Neural progenitor cell (in vitro differentiated cells): ENCODE measurements at regions not wholly inside any gene's neighbourhood (a gene's known extent, or its start where the extent isn't known, plus 50 kb on each side); places are given as distances from the start of the nearest gene placed in this dataset.
"Not testable (repeated sequence)": the region's sequence is repeated elsewhere in the genome, so short reads cannot be mapped to it uniquely, and the experiment has no call there.

ENCODE experiments used
- DNase-seq: peaks from one replicate; pipeline ENCODE4 v3.0.0-alpha.2; 2016; ENCODE audit warnings: low spot score
- H2AFZ ChIP-seq: fragments of 200-600 bp; sonication (generic); replicated peaks from 2 replicates; pipeline ENCODE4 v1.6.1; 2016; ENCODE audit warnings: antibody characterized with exemption
- H3F3A ChIP-seq: fragments of 200-600 bp; sonication (generic); 2 replicates; pipeline ENCODE4 v1.6.1; 2016; ENCODE audit warnings: antibody characterized with exemption, low read depth
- H3K27ac ChIP-seq: fragments of 200-600 bp; sonication (generic); 2 replicates; pipeline ENCODE4 v1.5.1; 2016; ENCODE audit warnings: mild to moderate bottlenecking
- H3K27me3 ChIP-seq: fragments of 200-600 bp; sonication (generic); 2 replicates; pipeline ENCODE4 v1.6.1; 2016; ENCODE audit warnings: mild to moderate bottlenecking, moderate library complexity
- H3K36me3 ChIP-seq: fragments of 200-600 bp; sonication (generic); 2 replicates; pipeline ENCODE4 v1.5.1; 2016
- H3K4me1 ChIP-seq: fragments of 200-600 bp; sonication (generic); 2 replicates; pipeline ENCODE4 v1.6.1; 2016; ENCODE audit warnings: mixed run types
- H3K4me2 ChIP-seq: fragments of 200-600 bp; sonication (generic); 2 replicates; pipeline ENCODE4 v1.6.1; 2016
- H3K4me3 ChIP-seq: fragments of 200-600 bp; sonication (generic); 2 replicates; pipeline ENCODE4 v1.5.1; 2016
- H3K79me2 ChIP-seq: fragments of 200-600 bp; sonication (generic); 2 replicates; pipeline ENCODE4 v1.6.1; 2016; ENCODE audit warnings: low read depth
- H3K9ac ChIP-seq: fragments of 200-600 bp; sonication (generic); 2 replicates; pipeline ENCODE4 v1.6.1; 2016
- H3K9me3 ChIP-seq: fragments of 200-600 bp; sonication (generic); 2 replicates; pipeline ENCODE4 v1.5.1; 2016; ENCODE audit warnings: low read depth
- H4K20me1 ChIP-seq: fragments of 200-600 bp; sonication (generic); 2 replicates; pipeline ENCODE4 v1.6.1; 2016; ENCODE audit warnings: low read depth
- H3K27ac Mint-ChIP-seq: 3 replicates; pipeline ENCODE4 v1.8.0; 2021; ENCODE audit warnings: mixed read lengths
- H3K27me3 Mint-ChIP-seq: 2 replicates; pipeline ENCODE4 v1.8.0; 2022; ENCODE audit warnings: low read depth, mild to moderate bottlenecking, inconsistent platforms, moderate library complexity, mixed read lengths; ENCODE audit not compliant: insufficient read depth
- H3K36me3 Mint-ChIP-seq: 3 replicates; pipeline ENCODE4 v1.8.0; 2021; ENCODE audit warnings: mixed read lengths
- H3K4me1 Mint-ChIP-seq: 3 replicates; pipeline ENCODE4 v1.8.0; 2021; ENCODE audit warnings: mixed read lengths
- H3K4me3 Mint-ChIP-seq: 3 replicates; pipeline ENCODE4 v1.8.0; 2021; ENCODE audit warnings: mild to moderate bottlenecking, moderate library complexity, mixed read lengths
- H3K9me3 Mint-ChIP-seq: 3 replicates; pipeline ENCODE4 v1.8.0; 2020; ENCODE audit warnings: mixed read lengths
- EZH2 ChIP-seq: fragments of 200-600 bp; sonication (generic); IDR thresholded peaks from 2 replicates; pipeline ENCODE4 v1.6.1; 2017; ENCODE audit warnings: antibody characterized with exemption, mild to moderate bottlenecking, moderate library complexity
- EZH2phosphoT487 ChIP-seq: fragments of 200-600 bp; sonication (generic); IDR thresholded peaks from 2 replicates; pipeline ENCODE4 v1.6.1; 2017; ENCODE audit warnings: antibody characterized with exemption
- TF ChIP-seq, protein P1 (sequence below): fragments of 200-600 bp; sonication (generic); IDR thresholded peaks from 2 replicates; pipeline ENCODE4 v1.5.1; 2017; ENCODE audit warnings: antibody characterized with exemption, mild to moderate bottlenecking

DNA sequence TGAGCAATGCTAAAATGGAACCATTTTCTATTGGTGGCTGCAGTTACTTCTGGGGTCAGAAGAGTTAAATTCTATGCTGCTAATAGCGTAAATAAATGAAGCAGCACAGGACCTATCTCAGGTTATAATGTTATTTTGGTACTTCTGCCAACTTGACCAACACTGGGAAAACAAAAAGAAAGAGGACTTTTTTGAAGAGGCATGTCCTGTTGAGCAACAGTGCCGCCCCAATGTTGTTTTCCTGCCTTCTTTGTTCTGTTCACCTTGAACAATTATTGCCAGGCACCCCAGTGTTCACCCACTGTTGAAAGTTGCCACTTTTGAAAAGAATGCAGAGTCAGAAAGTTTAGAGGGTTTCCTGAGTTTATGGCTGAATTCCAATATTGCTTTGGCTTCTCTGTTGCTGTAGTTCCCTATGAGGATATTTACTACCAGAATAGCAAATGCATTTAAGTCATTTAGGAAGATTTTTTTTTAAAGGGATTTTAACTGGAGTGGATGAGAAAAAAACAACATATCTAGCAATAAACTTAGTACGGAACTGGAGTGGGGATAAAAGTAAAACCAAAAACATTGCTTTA lies 679.0 kb upstream of the DPPA4 start:
- no peak overlapping the region for H3K27ac Mint-ChIP-seq
- no peaks in the 10 kb centered on the region for H3K36me3 Mint-ChIP-seq

GRCh38 chr3:110017304-110017703 lies 680.0 kb upstream of the DPPA4 start:
- Histone ChIP-seq H3K79me2 (no peaks in the 10 kb centered on the region), H3K27me3 (no peaks in the 10 kb centered on the region), H3K36me3 (no peaks in the 10 kb centered on the region), H3K4me1 (peaks cover 5% of the 10 kb centered on the region), H3K9ac (no peak overlapping the region), H3F3A (no peaks in the 10 kb centered on the region), H3K4me2 (no peak overlapping the region), H3K27ac (no peak overlapping the region), H2AFZ (no peak overlapping the region), H3K4me3 (no peak overlapping the region), H3K9me3 (no peaks in the 10 kb centered on the region), H4K20me1 (no peaks in the 10 kb centered on the region)
- no peaks in the 10 kb centered on the region for H3K36me3 Mint-ChIP-seq
- no peak for DNase-seq
- H3K4me3 Mint-ChIP-seq: no peak overlapping the region
- H3K9me3 Mint-ChIP-seq: no peaks in the 10 kb centered on the region
- no peaks in the 10 kb centered on the region for H3K27me3 Mint-ChIP-seq
- peaks cover 5% of the 10 kb centered on the region for H3K4me1 Mint-ChIP-seq
- no peak overlapping the region for H3K27ac Mint-ChIP-seq
- TF ChIP-seq, protein P1, sequence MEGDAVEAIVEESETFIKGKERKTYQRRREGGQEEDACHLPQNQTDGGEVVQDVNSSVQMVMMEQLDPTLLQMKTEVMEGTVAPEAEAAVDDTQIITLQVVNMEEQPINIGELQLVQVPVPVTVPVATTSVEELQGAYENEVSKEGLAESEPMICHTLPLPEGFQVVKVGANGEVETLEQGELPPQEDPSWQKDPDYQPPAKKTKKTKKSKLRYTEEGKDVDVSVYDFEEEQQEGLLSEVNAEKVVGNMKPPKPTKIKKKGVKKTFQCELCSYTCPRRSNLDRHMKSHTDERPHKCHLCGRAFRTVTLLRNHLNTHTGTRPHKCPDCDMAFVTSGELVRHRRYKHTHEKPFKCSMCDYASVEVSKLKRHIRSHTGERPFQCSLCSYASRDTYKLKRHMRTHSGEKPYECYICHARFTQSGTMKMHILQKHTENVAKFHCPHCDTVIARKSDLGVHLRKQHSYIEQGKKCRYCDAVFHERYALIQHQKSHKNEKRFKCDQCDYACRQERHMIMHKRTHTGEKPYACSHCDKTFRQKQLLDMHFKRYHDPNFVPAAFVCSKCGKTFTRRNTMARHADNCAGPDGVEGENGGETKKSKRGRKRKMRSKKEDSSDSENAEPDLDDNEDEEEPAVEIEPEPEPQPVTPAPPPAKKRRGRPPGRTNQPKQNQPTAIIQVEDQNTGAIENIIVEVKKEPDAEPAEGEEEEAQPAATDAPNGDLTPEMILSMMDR: no peak
- TF ChIP-seq EZH2 (no peak), EZH2phosphoT487 (no peak)

More for the DNA sequence above, 679.0 kb upstream of the DPPA4 start:
- Mint-ChIP-seq H3K4me3 (no peak overlapping the region), H3K9me3 (no peaks in the 10 kb centered on the region), H3K27me3 (no peaks in the 10 kb centered on the region), H3K4me1 (peaks cover 5% of the 10 kb centered on the region)
- H3K27me3 ChIP-seq: no peaks in the 10 kb centered on the region
- H3K4me1 ChIP-seq: peaks cover 5% of the 10 kb centered on the region
- no peak overlapping the region for H3K27ac ChIP-seq
- no peak overlapping the region for H3K9ac ChIP-seq
- no peaks in the 10 kb centered on the region for H3K9me3 ChIP-seq
- no peaks in the 10 kb centered on the region for H3K36me3 ChIP-seq
- no peak for TF ChIP-seq EZH2
- TF ChIP-seq, protein P1: no peak
- no peak for TF ChIP-seq EZH2phosphoT487
- no peak overlapping the region for H3K4me2 ChIP-seq
- H4K20me1 ChIP-seq: no peaks in the 10 kb centered on the region
- no peak for DNase-seq
- H3K79me2 ChIP-seq: no peaks in the 10 kb centered on the region
- H3K4me3 ChIP-seq: no peak overlapping the region
- peak overlapping the region; percentile 40 for H2AFZ ChIP-seq
- no peaks in the 10 kb centered on the region for H3F3A ChIP-seq

DNA sequence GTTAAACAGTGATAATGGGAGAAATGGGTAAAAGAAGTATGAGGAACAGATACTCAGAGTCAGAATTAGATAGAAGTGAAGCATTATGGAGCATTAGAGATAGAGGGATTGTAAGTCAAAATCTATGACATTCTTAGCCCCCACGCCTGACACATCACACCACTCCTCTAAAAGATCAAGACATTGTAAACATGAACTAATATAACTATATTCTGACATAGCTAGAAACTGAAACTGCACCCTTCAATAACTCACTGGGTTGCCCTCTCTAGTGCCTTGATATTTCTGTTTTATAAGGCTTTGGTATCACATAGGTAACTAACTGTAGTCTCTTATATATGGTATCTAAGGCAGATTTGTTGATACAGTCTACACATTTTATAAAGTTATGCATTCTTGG lies 684.3 kb upstream of the DPPA4 start:
- H4K20me1 ChIP-seq: no peaks in the 10 kb centered on the region
- no peaks in the 10 kb centered on the region for H3K36me3 Mint-ChIP-seq
- no peaks in the 10 kb centered on the region for H3K27me3 Mint-ChIP-seq
- H3K4me1 Mint-ChIP-seq: no peaks in the 10 kb centered on the region
- no peak overlapping the region for H2AFZ ChIP-seq
- peaks cover 9% of the 10 kb centered on the region for H3K9me3 Mint-ChIP-seq
- H3K79me2 ChIP-seq: no peaks in the 10 kb centered on the region
- no peak overlapping the region for H3K4me3 Mint-ChIP-seq
- H3F3A ChIP-seq: no peaks in the 10 kb centered on the region
- no peaks in the 10 kb centered on the region for H3K9me3 ChIP-seq
- H3K27me3 ChIP-seq: no peaks in the 10 kb centered on the region
- TF ChIP-seq, protein P1: no peak
- TF ChIP-seq EZH2phosphoT487 (no peak), EZH2 (no peak)
- H3K4me3 ChIP-seq: no peak overlapping the region
- peaks cover 5% of the 10 kb centered on the region for H3K4me1 ChIP-seq
- H3K27ac Mint-ChIP-seq: no peak overlapping the region
- no peak overlapping the region for H3K9ac ChIP-seq
- no peak overlapping the region for H3K27ac ChIP-seq
- no peak for DNase-seq
- no peaks in the 10 kb centered on the region for H3K36me3 ChIP-seq
- H3K4me2 ChIP-seq: no peak overlapping the region

- H3K27me3 ChIP-seq, H3F3A ChIP-seq, H3K4me1 ChIP-seq, H3K4me3 ChIP-seq, H3K9me3 ChIP-seq, H3K4me1 Mint-ChIP-seq, H3K36me3 ChIP-seq, H3K36me3 Mint-ChIP-seq, H3K4me3 Mint-ChIP-seq, H3K27ac Mint-ChIP-seq, H2AFZ ChIP-seq, H3K9ac ChIP-seq, H3K9me3 Mint-ChIP-seq, H3K4me2 ChIP-seq, DNase-seq, H3K27me3 Mint-ChIP-seq, H3K27ac ChIP-seq, H4K20me1 ChIP-seq, H3K79me2 ChIP-seq: not testable (repeated sequence)
These were observed 685.7 kb upstream of the DPPA4 start for GRCh38 chr3:110023022-110023421.
